Fibroblast of lung (primary cell): ENCODE measurements at regions not wholly inside any gene's neighbourhood (a gene's known extent, or its start where the extent isn't known, plus 50 kb on each side); places are given as distances from the start of the nearest gene placed in this dataset.

Experiments
- CTCF ChIP-seq, 2 donors: IDR thresholded peaks in 1 of 2; conservative IDR thresholded peaks in 1 of 2; 1 replicate in 1 of 2; 2 replicates in 1 of 2; pipeline ENCODE4 v1.5.1; 2011 to 2012; ENCODE audit warnings: low read length in 2 of 2, control low read depth in 1 of 2, inconsistent platforms in 1 of 2, low read depth in 1 of 2, mild to moderate bottlenecking in 1 of 2
- EZH2 ChIP-seq: IDR thresholded peaks from 2 replicates; pipeline ENCODE4 v1.5.1; 2012; ENCODE audit warnings: low read length, control low read depth, mild to moderate bottlenecking; ENCODE audit errors: missing control alignments

DNA sequence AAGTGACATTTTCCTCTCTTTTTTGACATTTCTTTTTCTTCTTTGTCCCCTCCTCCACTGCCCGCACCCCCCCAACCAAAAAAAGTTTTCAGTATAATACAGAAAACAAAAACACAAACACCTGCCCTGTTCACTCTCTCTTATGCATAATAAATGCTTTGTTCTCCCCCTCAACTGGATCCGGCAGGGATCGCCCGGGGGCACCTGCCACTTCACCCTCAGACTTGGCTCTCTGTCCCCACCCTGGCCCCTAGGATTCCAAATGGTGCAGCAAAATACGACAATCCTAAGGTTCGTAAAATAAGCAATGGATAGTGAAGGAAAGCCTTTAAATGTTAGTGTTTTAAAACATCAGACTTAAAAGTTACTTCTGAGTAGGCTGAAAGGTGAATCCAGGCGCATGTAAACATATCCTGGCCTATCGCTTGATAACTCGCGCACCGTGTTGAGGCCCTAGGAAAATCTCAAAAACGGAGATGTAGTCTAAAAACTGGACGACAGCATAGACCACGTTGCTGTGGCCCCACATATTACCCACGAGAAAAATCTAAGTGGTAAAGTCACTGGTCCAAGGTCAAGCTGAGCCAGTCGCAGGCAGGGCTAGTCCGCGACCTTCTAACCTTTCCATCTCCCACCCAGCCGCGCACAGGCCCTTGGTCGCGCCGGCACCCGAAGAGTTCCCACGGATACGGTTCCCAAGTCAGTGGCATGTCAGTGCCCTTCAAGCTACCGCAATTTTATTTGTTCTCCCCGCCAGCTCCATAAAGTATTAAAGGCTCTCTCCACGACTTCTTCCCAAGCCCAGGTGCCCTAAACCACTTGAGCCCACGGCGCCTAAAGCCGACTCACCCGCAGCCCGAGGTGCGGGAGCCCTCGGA is 130.8 kb downstream of the OGFRL1 start:
- no peak for TF ChIP-seq CTCF (conservative IDR thresholded peaks at IDR 0.05 in 1 of 2, IDR thresholded peaks at IDR 0.05 in 1 of 2; ENCODE audit: low read depth in 1 of 2, low read length in 2 of 2)
- no peak for TF ChIP-seq EZH2
